ENCODE measurements at regions not wholly inside any gene's neighbourhood (a gene's known extent, or its start where the extent isn't known, plus 50 kb on each side); places are given as distances from the start of the nearest gene placed in this dataset.

- TF ChIP-seq CTCF (IDR thresholded peaks at IDR 0.05; ENCODE audit: insufficient read depth, low read length): no peak
- TF ChIP-seq POLR2AphosphoS5 (IDR thresholded peaks at IDR 0.05; ENCODE audit: low read depth): no peak
Observed at GRCh38 chr3:76293856-76294255, 508.5 kb upstream of the ZNF717 start.

Measured in HL-60 (cell line).